Prostate gland (tissue), 2 donors: ENCODE measurements at regions not wholly inside any gene's neighbourhood (a gene's known extent, or its start where the extent isn't known, plus 50 kb on each side); places are given as distances from the start of the nearest gene placed in this dataset.

Source experiments
- POLR2A ChIP-seq: fragments of 450-650 bp; IDR thresholded peaks from one replicate; pipeline ENCODE4 v1.6.1; 2016; ENCODE audit warnings: antibody characterized with exemption, mild to moderate bottlenecking
- POLR2AphosphoS5 ChIP-seq: sonication (generic); formaldehyde crosslinking; IDR thresholded peaks from one replicate; pipeline ENCODE4 v1.6.1; 2017; ENCODE audit warnings: antibody characterized with exemption
- TF ChIP-seq, protein P1 (sequence below), 4 experiments: fragments of 200-600 bp in 2 of 4; fragments of 450-650 bp in 2 of 4; sonication (generic) in 2 of 4; IDR thresholded peaks; 1 replicate in 3 of 4; 2 replicates in 1 of 4; pipeline ENCODE4 v1.5.1; 2016 to 2019; ENCODE audit warnings: antibody characterized with exemption in 4 of 4, mild to moderate bottlenecking in 2 of 4, moderate library complexity in 2 of 4

DNA sequence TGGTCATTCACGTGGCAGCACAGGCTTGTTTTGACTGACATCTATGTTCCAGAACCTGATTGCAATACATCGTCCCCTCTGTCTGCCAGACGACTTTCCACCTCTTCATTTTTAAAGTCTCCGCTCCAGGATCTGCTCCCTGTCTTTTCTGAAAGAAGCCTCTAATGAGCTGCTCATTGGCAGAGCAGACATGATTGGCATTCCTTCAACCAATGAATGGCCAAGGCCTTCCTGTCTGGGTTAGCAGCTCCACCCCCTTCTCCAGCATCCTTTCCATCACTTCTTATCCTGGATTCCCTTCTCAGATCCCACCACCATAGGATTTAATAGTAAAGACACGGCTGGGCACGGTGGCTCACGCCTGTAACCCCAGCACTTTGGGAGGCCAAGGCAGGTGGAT lies 202.7 kb upstream of the KLF3 start:
- TF ChIP-seq, protein P1, sequence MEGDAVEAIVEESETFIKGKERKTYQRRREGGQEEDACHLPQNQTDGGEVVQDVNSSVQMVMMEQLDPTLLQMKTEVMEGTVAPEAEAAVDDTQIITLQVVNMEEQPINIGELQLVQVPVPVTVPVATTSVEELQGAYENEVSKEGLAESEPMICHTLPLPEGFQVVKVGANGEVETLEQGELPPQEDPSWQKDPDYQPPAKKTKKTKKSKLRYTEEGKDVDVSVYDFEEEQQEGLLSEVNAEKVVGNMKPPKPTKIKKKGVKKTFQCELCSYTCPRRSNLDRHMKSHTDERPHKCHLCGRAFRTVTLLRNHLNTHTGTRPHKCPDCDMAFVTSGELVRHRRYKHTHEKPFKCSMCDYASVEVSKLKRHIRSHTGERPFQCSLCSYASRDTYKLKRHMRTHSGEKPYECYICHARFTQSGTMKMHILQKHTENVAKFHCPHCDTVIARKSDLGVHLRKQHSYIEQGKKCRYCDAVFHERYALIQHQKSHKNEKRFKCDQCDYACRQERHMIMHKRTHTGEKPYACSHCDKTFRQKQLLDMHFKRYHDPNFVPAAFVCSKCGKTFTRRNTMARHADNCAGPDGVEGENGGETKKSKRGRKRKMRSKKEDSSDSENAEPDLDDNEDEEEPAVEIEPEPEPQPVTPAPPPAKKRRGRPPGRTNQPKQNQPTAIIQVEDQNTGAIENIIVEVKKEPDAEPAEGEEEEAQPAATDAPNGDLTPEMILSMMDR (IDR thresholded peaks at IDR 0.05), result no peak
- TF ChIP-seq POLR2AphosphoS5, result no peak
- TF ChIP-seq POLR2A, result no peak
